Heart left ventricle (tissue), 16 donors: ENCODE measurements at regions not wholly inside any gene's neighbourhood (a gene's known extent, or its start where the extent isn't known, plus 50 kb on each side); places are given as distances from the start of the nearest gene placed in this dataset.

ENCODE experiments used
- ATAC-seq, 4 donors: fragments of 200-7000 bp; cut with Tn5 transposase; one replicate each; pipeline ENCODE4 v1.9.1; 2020 to 2022; ENCODE audit warnings: moderate library complexity in 4 of 4, mild to moderate bottlenecking in 3 of 4, moderate number of reproducible peaks in 1 of 4
- DNase-seq, 5 donors: peaks; one replicate each; pipeline ENCODE4 v3.0.0-alpha.2; 2020
- H3K27ac ChIP-seq, 12 donors: fragments of 200-600 bp; sonication (generic) in 4 of 12; one replicate each; pipeline versions ENCODE4 v1.5.0 to v1.8.0; 2016 to 2022; ENCODE audit warnings: mild to moderate bottlenecking in 2 of 12
- H3K27me3 ChIP-seq, 9 donors: fragments of 200-600 bp; sonication (generic) in 2 of 9; one replicate each; pipeline versions ENCODE4 v1.5.1 to v1.8.0; 2016 to 2022; ENCODE audit warnings: mild to moderate bottlenecking in 3 of 9
- H3K36me3 ChIP-seq, 9 donors: fragments of 200-600 bp; sonication (generic) in 2 of 9; one replicate each; pipeline versions ENCODE4 v1.5.0 to v1.8.0; 2018 to 2022; ENCODE audit warnings: mild to moderate bottlenecking in 2 of 9
- H3K4me1 ChIP-seq, 12 donors: fragments of 200-600 bp; sonication (generic) in 4 of 12; one replicate each; pipeline versions ENCODE4 v1.5.0 to v1.8.0; 2016 to 2022; ENCODE audit warnings: mild to moderate bottlenecking in 3 of 12
- H3K4me3 ChIP-seq, 12 donors: fragments of 200-600 bp; sonication (generic) in 4 of 12; one replicate each; pipeline versions ENCODE4 v1.5.0 to v1.8.0; 2017 to 2022; ENCODE audit warnings: mild to moderate bottlenecking in 9 of 12, moderate library complexity in 4 of 12
- H3K9me3 ChIP-seq, 12 donors: fragments of 200-600 bp; sonication (generic) in 4 of 12; one replicate each; pipeline versions ENCODE4 v1.5.0 to v1.8.0; 2016 to 2022; ENCODE audit warnings: mild to moderate bottlenecking in 1 of 12
- CTCF ChIP-seq, 12 donors: fragments of 200-600 bp; sonication (generic) in 4 of 12; IDR thresholded peaks; one replicate each; pipeline versions ENCODE4 v1.5.0 to v1.8.0; 2018 to 2022; ENCODE audit warnings: antibody characterized with exemption in 12 of 12, mild to moderate bottlenecking in 5 of 12
- POLR2A ChIP-seq, 2 donors: fragments of 450-650 bp; IDR thresholded peaks; one replicate each; pipeline ENCODE4 v1.6.1; 2017; ENCODE audit warnings: antibody characterized with exemption in 2 of 2, mild to moderate bottlenecking in 2 of 2, moderate library complexity in 2 of 2
- WGBS, 4 donors: extraction: QIAGEN DNeasy Blood & Tissue Kit in 2 of 4; methylation state at CpG; one replicate each; pipeline versions ENCODE4 v1.1.5 to v1.1.7; 2013 to 2018; 5-methylcytosine and 5-hydroxymethylcytosine counted together
- intact Hi-C, 10 donors: fragments of 100-400 bp; cut with DNase I; formaldehyde crosslinking; loops; one replicate each; pipeline versions ENCODE4 v1.11.1 to v1.14.2; 2022
- donor health status: ischemic (EF 13 %, LVEDD 7.1; RV severe dilation, severe dysfunction).
- donor health status: healthy with polysubstance abuse.
- donor health status: DM: no; HTN: yes; CAD: no.
- donor health status: DM: no; HTN: no; CAD: no.
- donor health status: ischemic (EF 25% LVEDD 6.9; RV normal size, moderate dysfunction).
- donor health status: ischemic (EF 25% LVEDD 5.7; RV mildly dilated, moderate dysfunction).
- donor health status: healthy.
- donor health status: DM: yes; HTN: yes; CAD: no.
- donor health status: ischemic (EF 35%, LVEDD 5.7; RV mildly dilated, moderate dysfunction).
- donor health status: nonischemic (EF 11% LVEDD 7.7; RV severe dilation, severe dysfunction).
- donor health status: DM: yes; HTN: yes; CAD: no.
- donor health status: PGD.
- donor health status: ischemic (EF 29% LVEDD 5.4; RV normal size, mild dysfunction).
- donor health status: nonischemic (EF 23%, LVEDD 6.1; RV moderate dilation, normal function).

- Histone ChIP-seq H3K4me3 (no peak overlapping the region), H3K36me3 (no peaks in the 10 kb centered on the region), H3K27ac (no peak overlapping the region), H3K4me1 (no peaks in the 10 kb centered on the region), H3K9me3 (no peaks in the 10 kb centered on the region), H3K27me3 (no peaks in the 10 kb centered on the region)
- WGBS, 4 donors = 95 to 97% (median 95%) methylated on average over 1 of the region's 1 CpG
- TF ChIP-seq CTCF (IDR thresholded peaks at IDR 0.05) (no peak), POLR2A (IDR thresholded peaks at IDR 0.05) (no peak)
- ATAC-seq (no peak), DNase-seq (no peak)
- intact Hi-C loops = loop anchor here in 1 of 10 donors (10.0 kb wide), 1 partner anchor 383 kb away; no protein-coding TSS in a partner anchor
Measured at GRCh38 chr1:70518106-70518505, 107.0 kb downstream of the CTH start.

DNA sequence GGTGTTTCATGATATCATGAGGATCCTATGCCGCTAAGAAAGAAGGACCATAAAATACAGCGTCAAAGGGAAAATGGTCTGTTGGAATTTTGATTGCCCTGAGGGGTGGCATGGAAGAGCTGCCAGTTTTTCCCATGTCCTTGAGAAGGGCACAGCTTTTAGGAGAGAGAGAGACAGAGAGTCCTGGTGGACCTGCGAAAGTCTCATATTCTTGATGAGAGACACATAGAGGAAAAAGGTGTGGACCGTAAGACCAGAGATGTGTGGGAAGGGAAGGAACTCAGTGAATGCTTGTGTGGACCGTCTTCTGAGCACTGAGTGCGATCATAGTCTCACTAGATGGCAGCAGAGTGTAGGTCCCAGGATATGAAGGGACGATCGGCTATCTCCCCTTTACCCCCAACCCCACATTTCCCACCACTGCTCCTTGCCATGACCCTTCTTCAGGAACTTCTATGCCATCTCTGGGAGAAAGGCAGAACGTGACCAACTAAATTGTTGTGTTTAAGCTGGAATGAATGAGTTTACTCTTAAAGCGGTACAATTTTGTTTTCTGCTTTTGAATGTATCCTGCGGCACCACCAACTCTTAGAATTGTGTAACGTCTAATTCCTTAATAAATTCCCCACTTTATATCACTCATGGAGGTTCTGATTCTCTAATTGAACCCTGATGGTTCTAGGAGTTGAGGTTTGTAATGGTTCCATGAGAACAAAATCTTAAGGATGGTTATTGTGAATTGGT, 117.7 kb downstream of the CTH start:
- H3K27me3 ChIP-seq = peaks cover 0 to 8% (median 0%) of the 10 kb centered on the region in 9 donors
- TF ChIP-seq POLR2A (IDR thresholded peaks at IDR 0.05) (no peak), CTCF (IDR thresholded peaks at IDR 0.05) (peak; percentile 32 to 73 (median 56))
- no peaks in the 10 kb centered on the region for H3K4me1 ChIP-seq
- peak in 3 of 4 donors; percentile 58 to 86 (median 60) for ATAC-seq
- intact Hi-C loops = loop anchor here in 9 of 10 donors (2.0 to 10.0 kb wide), 6 partner anchors 156 to 524 kb away; partner anchors contain the start of gene PTGER3 (in 1 of the 9)
- H3K9me3 ChIP-seq = no peaks in the 10 kb centered on the region
- no peak overlapping the region for H3K4me3 ChIP-seq
- peak in 1 of 5 donors; percentile 9 for DNase-seq
- no peak overlapping the region for H3K27ac ChIP-seq
- H3K36me3 ChIP-seq = no peaks in the 10 kb centered on the region
- WGBS, 4 donors = 37 to 43% (median 42%) methylated on average over 12 of the region's 12 CpGs

GRCh38 chr1:70536708-70537366, 125.8 kb downstream of the CTH start:
- intact Hi-C loops = loop anchor here in 1 of 10 donors (10.0 kb wide), 1 partner anchor 148 kb away; no protein-coding TSS in a partner anchor
- ATAC-seq (no peak), DNase-seq (no peak)
- Histone ChIP-seq H3K36me3 (no peaks in the 10 kb centered on the region), H3K4me3 (no peak overlapping the region), H3K9me3 (no peaks in the 10 kb centered on the region), H3K27me3 (peaks cover 0 to 6% (median 0%) of the 10 kb centered on the region in 9 donors), H3K27ac (no peak overlapping the region), H3K4me1 (no peaks in the 10 kb centered on the region)
- no peak for TF ChIP-seq POLR2A (IDR thresholded peaks at IDR 0.05)
- no peak for TF ChIP-seq CTCF (IDR thresholded peaks at IDR 0.05)
- 84 to 93% (median 90%) methylated on average over 3 of the region's 3 CpGs for WGBS, 4 donors

GRCh38 chr1:70537788-70538187, 126.7 kb downstream of the CTH start:
- Histone ChIP-seq H3K4me3 (no peak overlapping the region), H3K27ac (no peak overlapping the region), H3K27me3 (peaks cover 0 to 6% (median 0%) of the 10 kb centered on the region in 9 donors), H3K9me3 (no peaks in the 10 kb centered on the region), H3K36me3 (no peaks in the 10 kb centered on the region), H3K4me1 (no peaks in the 10 kb centered on the region)
- no peak for TF ChIP-seq CTCF (IDR thresholded peaks at IDR 0.05)
- TF ChIP-seq POLR2A (IDR thresholded peaks at IDR 0.05) = no peak
- DNase-seq (no peak), ATAC-seq (no peak)
- intact Hi-C loops = loop anchor here in 1 of 10 donors (10.0 kb wide), 1 partner anchor 147 kb away; no protein-coding TSS in a partner anchor
- 83 to 88% (median 85%) methylated on average over 3 of the region's 3 CpGs for WGBS, 4 donors
